ENCODE measurements at regions not wholly inside any gene's neighbourhood (a gene's known extent, or its start where the extent isn't known, plus 50 kb on each side); places are given as distances from the start of the nearest gene placed in this dataset.

- no peak for DNase-seq (ENCODE audit: low read depth)
Observed at GRCh38 chr7:66864294-66864693, 56.7 kb upstream of the TMEM248 start.

- no peak for DNase-seq (ENCODE audit: low read depth)
Observed at GRCh38 chr7:66865290-66865864, 55.6 kb upstream of the TMEM248 start.

- no peak for DNase-seq (ENCODE audit: low read depth)
Observed at GRCh38 chr7:66867198-66867790, 53.7 kb upstream of the TMEM248 start.

GRCh38 chr7:66869660-66870450 lies 51.2 kb upstream of the TMEM248 start:
- peak; percentile 43 for DNase-seq (ENCODE audit: low read depth)

- peak; percentile 36 for DNase-seq (ENCODE audit: low read depth)
Observed at GRCh38 chr7:66871076-66871475, 49.9 kb upstream of the TMEM248 start.
